ENCODE measurements at regions not wholly inside any gene's neighbourhood (a gene's known extent, or its start where the extent isn't known, plus 50 kb on each side); places are given as distances from the start of the nearest gene placed in this dataset.

- TF ChIP-seq CTCF (conservative IDR thresholded peaks at IDR 0.05; ENCODE audit: low read depth, low read length) (no peak), EZH2phosphoT487 (IDR thresholded peaks at IDR 0.05; ENCODE audit: borderline replicate concordance, low read length) (no peak)
Measured at GRCh38 chr17:34770586-34770985, 190.7 kb downstream of the CCT6B start.

Data from PC-3 (cell line).